ENCODE measurements at regions not wholly inside any gene's neighbourhood (a gene's known extent, or its start where the extent isn't known, plus 50 kb on each side); places are given as distances from the start of the nearest gene placed in this dataset.

DNA sequence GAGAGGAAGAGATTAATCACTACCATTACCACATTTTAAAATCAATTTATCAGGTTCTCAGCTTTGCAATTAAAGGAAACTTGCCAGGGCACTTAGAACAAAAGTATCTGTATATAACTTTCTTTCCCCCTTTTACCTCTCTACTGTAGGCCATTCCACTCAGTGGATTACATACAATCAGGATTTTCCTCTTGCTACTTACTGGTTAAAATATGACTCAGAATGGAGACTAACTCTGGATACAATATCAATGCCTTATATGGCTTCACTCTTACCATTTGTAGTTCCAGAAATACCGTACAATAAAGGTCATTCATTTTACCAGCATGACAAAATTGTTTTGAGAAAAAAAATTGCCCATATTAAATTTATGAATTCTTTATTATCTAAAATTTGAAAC lies 706.8 kb downstream of the KCNA4 start:
- ChIA-PET POLR2A (no interaction called here), CTCF (no interaction called here)
- TF ChIP-seq, protein P1, sequence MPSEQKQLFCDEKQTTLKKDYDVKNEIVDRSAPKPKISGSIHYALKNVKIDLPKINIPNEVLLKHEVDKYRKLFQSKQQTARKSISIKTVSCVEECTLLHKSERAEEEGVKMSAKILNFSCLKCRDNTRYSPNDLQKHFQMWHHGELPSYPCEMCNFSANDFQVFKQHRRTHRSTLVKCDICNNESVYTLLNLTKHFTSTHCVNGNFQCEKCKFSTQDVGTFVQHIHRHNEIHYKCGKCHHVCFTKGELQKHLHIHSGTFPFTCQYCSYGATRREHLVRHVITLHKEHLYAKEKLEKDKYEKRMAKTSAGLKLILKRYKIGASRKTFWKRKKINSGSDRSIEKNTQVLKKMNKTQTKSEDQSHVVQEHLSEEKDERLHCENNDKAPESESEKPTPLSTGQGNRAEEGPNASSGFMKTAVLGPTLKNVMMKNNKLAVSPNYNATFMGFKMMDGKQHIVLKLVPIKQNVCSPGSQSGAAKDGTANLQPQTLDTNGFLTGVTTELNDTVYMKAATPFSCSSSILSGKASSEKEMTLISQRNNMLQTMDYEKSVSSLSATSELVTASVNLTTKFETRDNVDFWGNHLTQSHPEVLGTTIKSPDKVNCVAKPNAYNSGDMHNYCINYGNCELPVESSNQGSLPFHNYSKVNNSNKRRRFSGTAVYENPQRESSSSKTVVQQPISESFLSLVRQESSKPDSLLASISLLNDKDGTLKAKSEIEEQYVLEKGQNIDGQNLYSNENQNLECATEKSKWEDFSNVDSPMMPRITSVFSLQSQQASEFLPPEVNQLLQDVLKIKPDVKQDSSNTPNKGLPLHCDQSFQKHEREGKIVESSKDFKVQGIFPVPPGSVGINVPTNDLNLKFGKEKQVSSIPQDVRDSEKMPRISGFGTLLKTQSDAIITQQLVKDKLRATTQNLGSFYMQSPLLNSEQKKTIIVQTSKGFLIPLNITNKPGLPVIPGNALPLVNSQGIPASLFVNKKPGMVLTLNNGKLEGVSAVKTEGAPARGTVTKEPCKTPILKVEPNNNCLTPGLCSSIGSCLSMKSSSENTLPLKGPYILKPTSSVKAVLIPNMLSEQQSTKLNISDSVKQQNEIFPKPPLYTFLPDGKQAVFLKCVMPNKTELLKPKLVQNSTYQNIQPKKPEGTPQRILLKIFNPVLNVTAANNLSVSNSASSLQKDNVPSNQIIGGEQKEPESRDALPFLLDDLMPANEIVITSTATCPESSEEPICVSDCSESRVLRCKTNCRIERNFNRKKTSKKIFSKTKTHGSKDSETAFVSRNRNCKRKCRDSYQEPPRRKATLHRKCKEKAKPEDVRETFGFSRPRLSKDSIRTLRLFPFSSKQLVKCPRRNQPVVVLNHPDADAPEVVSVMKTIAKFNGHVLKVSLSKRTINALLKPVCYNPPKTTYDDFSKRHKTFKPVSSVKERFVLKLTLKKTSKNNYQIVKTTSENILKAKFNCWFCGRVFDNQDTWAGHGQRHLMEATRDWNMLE (tag by site-specific recombination; conservative IDR thresholded peaks at IDR 0.05; ENCODE audit: low read depth): no peak
- TF ChIP-seq ZNF747 (tag by site-specific recombination; IDR thresholded peaks at IDR 0.05): no peak
- no peak for TF ChIP-seq KLF1 (tag by site-specific recombination; IDR thresholded peaks at IDR 0.05)
- TF ChIP-seq ZNF626 (tag by site-specific recombination; IDR thresholded peaks at IDR 0.05): no peak
- no peak for TF ChIP-seq ZBTB49 (tag by site-specific recombination; IDR thresholded peaks at IDR 0.05; ENCODE audit: low read depth)
- no peak for TF ChIP-seq ZNF792 (tag by site-specific recombination; IDR thresholded peaks at IDR 0.05)
- TF ChIP-seq ZNF133 (tag by site-specific recombination; IDR thresholded peaks at IDR 0.05): no peak
- TF ChIP-seq ZNF701 (tag by site-specific recombination; IDR thresholded peaks at IDR 0.05): no peak
- no peak for TF ChIP-seq ZNF184 (tag by site-specific recombination; IDR thresholded peaks at IDR 0.05)
- no peak for TF ChIP-seq ZNF707 (tag by site-specific recombination; IDR thresholded peaks at IDR 0.05)
- no peak for TF ChIP-seq ZNF239 (tag by site-specific recombination; IDR thresholded peaks at IDR 0.05)
- no peak for TF ChIP-seq ZNF76 (tag by site-specific recombination; IDR thresholded peaks at IDR 0.05; ENCODE audit: borderline replicate concordance, low read depth)
- TF ChIP-seq, protein P2, sequence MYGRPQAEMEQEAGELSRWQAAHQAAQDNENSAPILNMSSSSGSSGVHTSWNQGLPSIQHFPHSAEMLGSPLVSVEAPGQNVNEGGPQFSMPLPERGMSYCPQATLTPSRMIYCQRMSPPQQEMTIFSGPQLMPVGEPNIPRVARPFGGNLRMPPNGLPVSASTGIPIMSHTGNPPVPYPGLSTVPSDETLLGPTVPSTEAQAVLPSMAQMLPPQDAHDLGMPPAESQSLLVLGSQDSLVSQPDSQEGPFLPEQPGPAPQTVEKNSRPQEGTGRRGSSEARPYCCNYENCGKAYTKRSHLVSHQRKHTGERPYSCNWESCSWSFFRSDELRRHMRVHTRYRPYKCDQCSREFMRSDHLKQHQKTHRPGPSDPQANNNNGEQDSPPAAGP (tag by site-specific recombination; IDR thresholded peaks at IDR 0.05): no peak
- no peak for TF ChIP-seq ZNF596 (tag by site-specific recombination; IDR thresholded peaks at IDR 0.05)
- no peak for TF ChIP-seq ZNF292 (tag by site-specific recombination; IDR thresholded peaks at IDR 0.05; ENCODE audit: borderline replicate concordance, low read depth)

GRCh38 chr11:29306527-29306926 lies 710.3 kb downstream of the KCNA4 start:
- CTCF ChIA-PET: interaction anchor here (1.1 kb wide), 1 partner anchor 12 kb away, joined by 4 read pairs; no protein-coding TSS in a partner anchor
- POLR2A ChIA-PET: no interaction called here
- no peak for TF ChIP-seq ZNF138 (tag by site-specific recombination; IDR thresholded peaks at IDR 0.05; ENCODE audit: borderline replicate concordance)
- TF ChIP-seq ZNF837 (tag by site-specific recombination; IDR thresholded peaks at IDR 0.05): no peak
- TF ChIP-seq REPIN1 (tag by site-specific recombination; IDR thresholded peaks at IDR 0.05; ENCODE audit: low read depth): no peak
- no peak for TF ChIP-seq ZFHX2 (tag by site-specific recombination; conservative IDR thresholded peaks at IDR 0.05)
- no peak for TF ChIP-seq SALL2 (tag by site-specific recombination; IDR thresholded peaks at IDR 0.05; ENCODE audit: borderline replicate concordance)
- TF ChIP-seq REST (tag by site-specific recombination; IDR thresholded peaks at IDR 0.05): no peak
- no peak overlapping the region for H3K27ac ChIP-seq (ENCODE audit: extremely low read depth, low read depth, low read length)
- no peaks in the 10 kb centered on the region for H3K36me3 ChIP-seq (ENCODE audit: control insufficient read depth in 2 of 2, insufficient read depth in 1 of 2, low read length in 2 of 2)
- no peak overlapping the region for H3K4me3 ChIP-seq (ENCODE audit: low read depth, low read length)
- no peaks in the 10 kb centered on the region for H3K4me1 ChIP-seq (ENCODE audit: control insufficient read depth, insufficient read depth, low read length)
- no peaks in the 10 kb centered on the region for H3K9me3 ChIP-seq (ENCODE audit: control insufficient read depth, insufficient read depth, low read depth, low read length)

More for the DNA sequence above, 706.8 kb downstream of the KCNA4 start:
- no peaks in the 10 kb centered on the region for H3K4me1 ChIP-seq (ENCODE audit: control insufficient read depth, insufficient read depth, low read length)
- H3K9me3 ChIP-seq (ENCODE audit: control insufficient read depth, insufficient read depth, low read depth, low read length): no peaks in the 10 kb centered on the region
- no peak overlapping the region for H3K27ac ChIP-seq (ENCODE audit: extremely low read depth, low read depth, low read length)
- H3K4me3 ChIP-seq (ENCODE audit: low read depth, low read length): no peak overlapping the region
- H3K36me3 ChIP-seq (ENCODE audit: control insufficient read depth in 2 of 2, insufficient read depth in 1 of 2, low read length in 2 of 2): no peaks in the 10 kb centered on the region
